IMR-90 (cell line): ENCODE measurements at regions not wholly inside any gene's neighbourhood (a gene's known extent, or its start where the extent isn't known, plus 50 kb on each side); places are given as distances from the start of the nearest gene placed in this dataset.
"Not testable (repeated sequence)": the region's sequence is repeated elsewhere in the genome, so short reads cannot be mapped to it uniquely, and the experiment has no call there.

Experiments used
- ATAC-seq: fragments of 200-7000 bp; cut with Tn5 transposase; 2 replicates; pipeline ENCODE4 v1.9.1; 2020; ENCODE audit warnings: low read depth, mild to moderate bottlenecking, moderate library complexity
- BruUV-seq: library from RNA; stranded (reverse); fragments of 400-500 nt; replicated peaks from 2 replicates; lab custom pipeline; 2021; lab: Mats Ljungman, UMichigan
- CTCF ChIA-PET: fragments of 300-600 bp; formaldehyde crosslinking; extraction: SDS; loops from one replicate; lab custom pipeline; 2021; ENCODE audit warnings: antibody characterized with exemption; lab: Yijun Ruan, JAX
- POLR2A ChIA-PET: fragments of 300-600 bp; sonication (Branson Sonifier 250); formaldehyde crosslinking; loops from one replicate; lab custom pipeline; 2022; ENCODE audit warnings: antibody characterized with exemption; ENCODE audit not compliant: unreplicated experiment; lab: Charles Lee
- DNase-seq: peaks from one replicate; pipeline ENCODE4 v3.0.0; 2013
- H2AFZ ChIP-seq: replicated peaks from 2 replicates; pipeline ENCODE3; 2013; ENCODE audit warnings: low read length, mild to moderate bottlenecking; ENCODE audit not compliant: poor library complexity
- H2AK5ac ChIP-seq: 2 replicates; pipeline ENCODE4 v1.6.1; 2013; ENCODE audit warnings: low read depth, low read length, inconsistent platforms
- H2AK9ac ChIP-seq: replicated peaks from 2 replicates; pipeline ENCODE3; 2013; ENCODE audit warnings: mild to moderate bottlenecking, low read depth, low read length, moderate library complexity; ENCODE audit not compliant: poor library complexity
- H2BK120ac ChIP-seq: 2 replicates; pipeline ENCODE4 v1.6.1; 2013; ENCODE audit warnings: low read depth, low read length, inconsistent platforms
- H2BK15ac ChIP-seq: 3 replicates; pipeline ENCODE4 v1.6.1; 2013; ENCODE audit warnings: low read depth, low read length, inconsistent platforms
- H2BK20ac ChIP-seq: 2 replicates; pipeline ENCODE4 v1.6.1; 2013; ENCODE audit warnings: low read depth, mild to moderate bottlenecking, inconsistent platforms, low read length, moderate library complexity
- H2BK5ac ChIP-seq: 2 replicates; pipeline ENCODE4 v1.6.1; 2013; ENCODE audit warnings: mild to moderate bottlenecking, low read depth, low read length, inconsistent platforms; ENCODE audit not compliant: poor library complexity, severe bottlenecking
- H3K14ac ChIP-seq: replicated peaks from 2 replicates; pipeline ENCODE4 v1.6.1; 2013; ENCODE audit warnings: low read depth, low read length, inconsistent platforms
- H3K18ac ChIP-seq: 2 replicates; pipeline ENCODE4 v1.6.1; 2013; ENCODE audit warnings: low read depth, low read length, control low read depth
- H3K23ac ChIP-seq: 2 replicates; pipeline ENCODE4 v1.6.1; 2013; ENCODE audit warnings: low read depth, low read length, inconsistent platforms
- H3K27ac ChIP-seq: 2 replicates; pipeline ENCODE4 v1.5.1; 2013; ENCODE audit warnings: mild to moderate bottlenecking, control low read depth, low read length; ENCODE audit not compliant: insufficient read depth
- H3K27me3 ChIP-seq: 2 replicates; pipeline ENCODE4 v1.6.1; 2013; ENCODE audit warnings: low read length; ENCODE audit not compliant: control insufficient read depth, insufficient read depth
- H3K36me3 ChIP-seq: 2 replicates; pipeline ENCODE4 v1.6.1; 2013; ENCODE audit warnings: low read length, mixed read lengths; ENCODE audit not compliant: control insufficient read depth, insufficient read depth
- H3K4ac ChIP-seq: 2 replicates; pipeline ENCODE4 v1.6.1; 2013; ENCODE audit warnings: low read depth, low read length, inconsistent platforms
- H3K4me1 ChIP-seq: 2 replicates; pipeline ENCODE4 v1.6.1; 2013; ENCODE audit warnings: low read length, mixed read lengths; ENCODE audit not compliant: control insufficient read depth, insufficient read depth
- H3K4me2 ChIP-seq: 2 replicates; pipeline ENCODE4 v1.6.1; 2013; ENCODE audit warnings: low read depth, mild to moderate bottlenecking, control low read depth, low read length, moderate library complexity
- H3K4me3 ChIP-seq: 2 replicates; pipeline ENCODE4 v1.5.1; 2013; ENCODE audit warnings: low read depth, mild to moderate bottlenecking, control low read depth, low read length, moderate library complexity; ENCODE audit not compliant: insufficient read depth
- H3K56ac ChIP-seq: 2 replicates; pipeline ENCODE4 v1.6.1; 2013; ENCODE audit warnings: low read length, inconsistent platforms; ENCODE audit not compliant: insufficient read depth; ENCODE audit errors: extremely low read depth
- H3K79me1 ChIP-seq, 2 experiments: 2 replicates each; pipeline ENCODE4 v1.6.1; 2013; ENCODE audit warnings: low read length in 2 of 2, inconsistent platforms in 1 of 2, low read depth in 1 of 2
- H3K9ac ChIP-seq: 2 replicates; pipeline ENCODE4 v1.6.1; 2013; ENCODE audit warnings: low read depth, low read length, control low read depth
- H3K9me1 ChIP-seq: 2 replicates; pipeline ENCODE4 v1.6.1; 2013; ENCODE audit warnings: low read length, inconsistent platforms; ENCODE audit not compliant: insufficient read depth
- H3K9me3 ChIP-seq: 2 replicates; pipeline ENCODE4 v1.6.1; 2013; ENCODE audit warnings: low read length; ENCODE audit not compliant: control insufficient read depth, insufficient read depth
- H4K20me1 ChIP-seq: 2 replicates; pipeline ENCODE4 v1.6.1; 2013; ENCODE audit warnings: low read length, inconsistent platforms; ENCODE audit not compliant: insufficient read depth
- H4K5ac ChIP-seq: 2 replicates; pipeline ENCODE4 v1.6.1; 2013; ENCODE audit warnings: mild to moderate bottlenecking, low read depth, low read length, control low read depth
- H4K8ac ChIP-seq, 2 experiments: 2 replicates each; pipeline ENCODE4 v1.6.1; 2013; ENCODE audit warnings: low read depth in 2 of 2, low read length in 2 of 2, control low read depth in 1 of 2, inconsistent platforms in 1 of 2
- H4K91ac ChIP-seq: 2 replicates; pipeline ENCODE4 v1.6.1; 2013; ENCODE audit warnings: low read depth, low read length, inconsistent platforms; ENCODE audit not compliant: insufficient read depth
- WGBS, 2 experiments: methylation state at CpG; one replicate each; pipeline versions ENCODE4 v1.1.5 to v1.1.7; 2013; ENCODE audit warnings: missing lambda C conversion rate in 2 of 2; ENCODE audit not compliant: insufficient read length in 1 of 2; ENCODE audit errors: extremely low coverage in 2 of 2; 5-methylcytosine and 5-hydroxymethylcytosine counted together
- dilution Hi-C: fragments of 300-500 bp; cut with HindIII; formaldehyde crosslinking; loops from one replicate; pipeline ENCODE4 v1.14.3; 2018; ENCODE audit warnings: low sequenced_read_pairs; ENCODE audit not compliant: unreplicated experiment
- in situ Hi-C: fragments of 300-500 bp; cut with MboI; formaldehyde crosslinking; loops from 3 replicates; pipeline ENCODE4 v1.14.3; 2019; ENCODE audit warnings: low sequenced_read_pairs, inconsistent platforms, mixed read lengths
- intact Hi-C: fragments of 100-400 bp; cut with micrococcal nuclease; formaldehyde crosslinking; loops from 2 replicates; pipeline ENCODE4 v1.10.0; 2022

DNA sequence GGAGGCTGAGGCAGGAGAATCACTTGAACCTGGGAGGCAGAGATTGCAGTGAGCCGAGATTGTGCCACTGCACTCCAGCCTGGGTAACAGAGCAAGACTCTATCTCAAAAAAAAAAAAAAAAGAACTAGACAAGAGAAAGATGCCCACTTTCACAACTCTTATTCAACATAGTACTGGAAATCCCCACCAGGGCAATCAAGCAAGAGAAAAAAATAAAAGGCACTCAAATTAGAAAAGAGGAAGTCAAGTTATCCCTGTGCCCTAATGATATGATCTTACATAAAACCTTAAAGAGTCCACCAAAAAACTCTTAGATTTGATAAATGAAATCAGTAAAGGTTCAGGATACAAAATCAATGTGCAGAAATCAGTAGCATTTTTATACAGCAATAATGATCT is 528.7 kb upstream of the NR5A2 start:
- BruUV-seq, H2AK9ac ChIP-seq, POLR2A ChIA-PET, H3K4me3 ChIP-seq, H2BK15ac ChIP-seq, H3K4ac ChIP-seq, ATAC-seq, H3K4me2 ChIP-seq, H3K9me3 ChIP-seq, intact Hi-C loops, H2BK20ac ChIP-seq, H4K91ac ChIP-seq, H4K20me1 ChIP-seq, H4K8ac ChIP-seq, H3K79me1 ChIP-seq, H3K27me3 ChIP-seq, in situ Hi-C loops, CTCF ChIA-PET, H4K5ac ChIP-seq, H2AK5ac ChIP-seq, H3K14ac ChIP-seq, DNase-seq, H3K18ac ChIP-seq, H3K56ac ChIP-seq, H2BK5ac ChIP-seq, H3K27ac ChIP-seq, H2AFZ ChIP-seq, H3K23ac ChIP-seq, H2BK120ac ChIP-seq, H3K9ac ChIP-seq, H3K4me1 ChIP-seq, H3K36me3 ChIP-seq, dilution Hi-C loops, H3K9me1 ChIP-seq: not testable (repeated sequence)
- WGBS, 2 experiments = no CpG with 5 or more reads among the region's 1 CpG
